Tibial artery (tissue), 4 donors: ENCODE measurements at regions not wholly inside any gene's neighbourhood (a gene's known extent, or its start where the extent isn't known, plus 50 kb on each side); places are given as distances from the start of the nearest gene placed in this dataset.
"Not testable (repeated sequence)": the region's sequence is repeated elsewhere in the genome, so short reads cannot be mapped to it uniquely, and the experiment has no call there.

Experiments
- DNase-seq, 2 donors: peaks; one replicate each; pipeline ENCODE4 v3.0.0-alpha.2; 2019
- H3K27ac ChIP-seq, 2 donors: fragments of 200-600 bp; sonication (generic) in 1 of 2; 1 replicate in 1 of 2; 2 replicates in 1 of 2; pipeline ENCODE4 v1.5.1; 2018 to 2019; ENCODE audit warnings: mild to moderate bottlenecking in 1 of 2
- H3K27me3 ChIP-seq, 2 donors: fragments of 200-600 bp; sonication (generic) in 1 of 2; one replicate each; pipeline versions ENCODE4 v1.5.1 to v1.6.0; 2016 to 2019
- H3K36me3 ChIP-seq, 3 donors: fragments of 200-600 bp; sonication (generic) in 2 of 3; one replicate each; pipeline ENCODE4 v1.5.1; 2016 to 2019; ENCODE audit warnings: mild to moderate bottlenecking in 2 of 3
- H3K4me1 ChIP-seq, 4 donors: fragments of 200-600 bp; sonication (generic) in 2 of 4; 1 replicate in 3 of 4; 2 replicates in 1 of 4; pipeline ENCODE4 v1.5.1; 2016 to 2019
- H3K4me3 ChIP-seq, 2 donors: fragments of 200-600 bp; sonication (generic) in 1 of 2; 1 replicate in 1 of 2; 2 replicates in 1 of 2; pipeline ENCODE4 v1.5.1; 2018 to 2019; ENCODE audit warnings: mild to moderate bottlenecking in 2 of 2
- H3K9me3 ChIP-seq, 3 donors: fragments of 200-600 bp; sonication (generic) in 1 of 3; one replicate each; pipeline ENCODE4 v1.5.1; 2016 to 2019
- intact Hi-C: fragments of 100-400 bp; cut with DNase I; formaldehyde crosslinking; loops from one replicate; pipeline ENCODE4 v1.15.0; 2023; ENCODE audit warnings: low total_unique reads
- TF ChIP-seq, protein P1 (sequence below), 2 experiments: fragments of 200-600 bp in 1 of 2; fragments of 450-650 bp in 1 of 2; IDR thresholded peaks; one replicate each; pipeline ENCODE4 v1.5.1; 2017 to 2019; ENCODE audit warnings: antibody characterized with exemption in 2 of 2, mild to moderate bottlenecking in 1 of 2, moderate library complexity in 1 of 2

DNA sequence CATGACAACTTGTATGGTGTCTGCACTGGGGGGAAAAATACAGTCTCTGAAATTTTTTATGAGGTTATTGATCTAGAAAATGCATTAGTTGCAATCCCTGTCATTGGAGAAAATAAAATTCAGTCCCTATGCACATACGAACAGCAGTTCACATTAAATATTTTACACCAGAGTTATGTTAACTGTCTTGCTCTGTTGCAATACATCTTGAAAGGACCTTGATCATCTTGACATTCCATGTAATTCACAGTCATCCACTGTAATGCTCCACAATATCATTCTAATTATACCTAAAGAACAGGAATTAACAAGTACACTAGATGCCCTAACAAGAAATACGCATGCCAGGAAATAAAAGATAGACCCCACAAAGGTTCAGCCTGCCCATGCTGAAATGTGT is 934.6 kb upstream of the PCDH10 start:
- no peak overlapping the region for H3K4me3 ChIP-seq
- intact Hi-C loops, result no loop called here
- no peak for DNase-seq
- H3K36me3 ChIP-seq, result no peaks in the 10 kb centered on the region
- TF ChIP-seq, protein P1, sequence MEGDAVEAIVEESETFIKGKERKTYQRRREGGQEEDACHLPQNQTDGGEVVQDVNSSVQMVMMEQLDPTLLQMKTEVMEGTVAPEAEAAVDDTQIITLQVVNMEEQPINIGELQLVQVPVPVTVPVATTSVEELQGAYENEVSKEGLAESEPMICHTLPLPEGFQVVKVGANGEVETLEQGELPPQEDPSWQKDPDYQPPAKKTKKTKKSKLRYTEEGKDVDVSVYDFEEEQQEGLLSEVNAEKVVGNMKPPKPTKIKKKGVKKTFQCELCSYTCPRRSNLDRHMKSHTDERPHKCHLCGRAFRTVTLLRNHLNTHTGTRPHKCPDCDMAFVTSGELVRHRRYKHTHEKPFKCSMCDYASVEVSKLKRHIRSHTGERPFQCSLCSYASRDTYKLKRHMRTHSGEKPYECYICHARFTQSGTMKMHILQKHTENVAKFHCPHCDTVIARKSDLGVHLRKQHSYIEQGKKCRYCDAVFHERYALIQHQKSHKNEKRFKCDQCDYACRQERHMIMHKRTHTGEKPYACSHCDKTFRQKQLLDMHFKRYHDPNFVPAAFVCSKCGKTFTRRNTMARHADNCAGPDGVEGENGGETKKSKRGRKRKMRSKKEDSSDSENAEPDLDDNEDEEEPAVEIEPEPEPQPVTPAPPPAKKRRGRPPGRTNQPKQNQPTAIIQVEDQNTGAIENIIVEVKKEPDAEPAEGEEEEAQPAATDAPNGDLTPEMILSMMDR (IDR thresholded peaks at IDR 0.05), result no peak
- H3K27me3 ChIP-seq, result no peaks in the 10 kb centered on the region
- H3K9me3 ChIP-seq, result no peaks in the 10 kb centered on the region
- no peaks in the 10 kb centered on the region for H3K4me1 ChIP-seq
- no peak overlapping the region for H3K27ac ChIP-seq

DNA sequence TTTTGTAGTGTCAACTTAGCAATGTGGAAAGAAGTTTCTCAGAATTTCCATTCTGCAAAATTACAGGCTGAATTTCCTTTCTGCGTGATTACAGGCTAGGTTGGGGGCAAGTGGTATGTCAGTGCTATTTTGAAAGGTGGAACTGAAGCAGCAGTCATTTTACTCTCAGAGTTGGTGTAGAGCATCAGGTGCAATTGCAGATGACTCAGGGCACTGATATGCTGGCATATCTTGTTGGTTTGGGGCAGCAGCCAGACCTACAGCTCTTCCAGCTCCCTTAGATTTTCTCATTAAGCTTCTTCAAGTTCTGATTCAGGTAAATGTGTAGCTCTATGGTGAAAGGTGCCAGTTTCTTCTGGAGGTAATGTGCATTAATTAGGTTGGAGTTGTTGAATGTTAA is 930.7 kb upstream of the PCDH10 start:
- TF ChIP-seq, protein P1 (IDR thresholded peaks at IDR 0.05), result no peak
- H3K27ac ChIP-seq, result no peak overlapping the region
- H3K9me3 ChIP-seq, result no peaks in the 10 kb centered on the region
- no peaks in the 10 kb centered on the region for H3K4me1 ChIP-seq
- H3K27me3 ChIP-seq, result no peaks in the 10 kb centered on the region
- no peak for DNase-seq
- H3K36me3 ChIP-seq, result no peaks in the 10 kb centered on the region
- intact Hi-C loops, result no loop called here
- H3K4me3 ChIP-seq, result no peak overlapping the region

- Histone ChIP-seq H3K9me3 (no peaks in the 10 kb centered on the region), H3K36me3 (no peaks in the 10 kb centered on the region), H3K4me1 (no peaks in the 10 kb centered on the region), H3K4me3 (no peak overlapping the region), H3K27ac (no peak overlapping the region), H3K27me3 (no peaks in the 10 kb centered on the region)
- DNase-seq, result no peak
- TF ChIP-seq, protein P1 (IDR thresholded peaks at IDR 0.05), result no peak
- intact Hi-C loops, result no loop called here
Observed at GRCh38 chr4:132227151-132227856, 921.8 kb upstream of the PCDH10 start.

- intact Hi-C loops, result not testable (repeated sequence)
Observed at GRCh38 chr4:132227857-132228165, 921.3 kb upstream of the PCDH10 start.

GRCh38 chr4:132228676-132229075 is 920.4 kb upstream of the PCDH10 start:
- no peaks in the 10 kb centered on the region for H3K36me3 ChIP-seq
- H3K4me3 ChIP-seq, result no peak overlapping the region
- H3K27ac ChIP-seq, result no peak overlapping the region
- intact Hi-C loops, result no loop called here
- H3K27me3 ChIP-seq, result no peaks in the 10 kb centered on the region
- no peaks in the 10 kb centered on the region for H3K9me3 ChIP-seq
- TF ChIP-seq, protein P1 (IDR thresholded peaks at IDR 0.05), result no peak
- no peaks in the 10 kb centered on the region for H3K4me1 ChIP-seq
- DNase-seq, result no peak

More at GRCh38 chr4:132227857-132228165, 921.3 kb upstream of the PCDH10 start:
- not testable (repeated sequence) for H3K27ac ChIP-seq, DNase-seq, H3K4me3 ChIP-seq, H3K36me3 ChIP-seq, H3K27me3 ChIP-seq, H3K9me3 ChIP-seq, H3K4me1 ChIP-seq
- TF ChIP-seq, protein P1 (IDR thresholded peaks at IDR 0.05), result peak in 1 of 2 experiments; percentile 10

DNA sequence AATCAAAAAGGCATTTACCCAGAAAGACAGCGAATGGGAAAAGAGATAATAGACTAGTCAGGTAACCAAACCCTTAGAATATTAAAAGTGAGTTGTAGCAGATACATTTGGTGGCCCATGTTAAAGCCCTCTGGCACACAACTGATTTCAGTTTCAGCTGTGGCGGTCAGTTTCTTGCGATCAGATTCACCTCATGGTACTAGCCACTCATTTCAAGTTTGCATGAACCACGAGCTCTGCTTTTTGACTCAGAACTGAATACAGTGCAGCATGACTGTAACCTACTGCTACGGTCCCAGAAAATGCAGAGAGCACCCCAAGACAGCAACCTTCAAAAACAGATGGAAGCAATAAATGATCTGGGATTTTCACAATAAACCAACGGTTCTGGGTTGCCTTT is 919.1 kb upstream of the PCDH10 start:
- Histone ChIP-seq H3K27me3 (no peaks in the 10 kb centered on the region), H3K36me3 (no peaks in the 10 kb centered on the region), H3K4me3 (no peak overlapping the region), H3K9me3 (no peaks in the 10 kb centered on the region), H3K4me1 (no peaks in the 10 kb centered on the region), H3K27ac (no peak overlapping the region)
- TF ChIP-seq, protein P1 (IDR thresholded peaks at IDR 0.05), result no peak
- no peak for DNase-seq
- intact Hi-C loops, result no loop called here
